22Rv1 (cell line): ENCODE measurements at regions not wholly inside any gene's neighbourhood (a gene's known extent, or its start where the extent isn't known, plus 50 kb on each side); places are given as distances from the start of the nearest gene placed in this dataset.

ENCODE experiments used
- ZFX ChIP-seq: fragments of 450-650 bp; IDR thresholded peaks from 2 replicates; pipeline ENCODE4 v1.6.1; 2017; ENCODE audit warnings: antibody characterized with exemption, borderline replicate concordance
- TF ChIP-seq, protein P1 (sequence below): fragments of 450-650 bp; IDR thresholded peaks from 2 replicates; pipeline ENCODE4 v1.5.1; 2017; ENCODE audit warnings: mild to moderate bottlenecking

DNA sequence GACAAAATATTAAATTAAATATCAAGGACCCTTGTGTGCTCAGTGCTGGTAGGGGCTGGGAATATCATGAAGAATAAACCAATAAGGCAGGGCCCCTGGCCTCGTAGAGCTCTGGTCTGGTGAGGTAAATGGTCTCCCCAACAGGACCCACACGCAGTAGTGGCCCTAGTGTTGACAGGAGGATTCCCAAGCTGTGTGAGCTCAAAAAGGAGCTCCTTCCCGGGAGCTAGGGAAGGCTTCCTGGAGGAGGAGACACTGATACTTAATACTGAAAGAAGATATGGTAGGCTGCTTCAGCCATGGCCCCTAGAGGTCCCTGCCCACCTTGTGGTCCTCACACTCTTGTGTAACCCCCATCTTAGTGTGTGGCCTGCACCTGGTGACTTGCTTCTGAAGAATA is 209.1 kb downstream of the NFATC2 start:
- TF ChIP-seq, protein P1, sequence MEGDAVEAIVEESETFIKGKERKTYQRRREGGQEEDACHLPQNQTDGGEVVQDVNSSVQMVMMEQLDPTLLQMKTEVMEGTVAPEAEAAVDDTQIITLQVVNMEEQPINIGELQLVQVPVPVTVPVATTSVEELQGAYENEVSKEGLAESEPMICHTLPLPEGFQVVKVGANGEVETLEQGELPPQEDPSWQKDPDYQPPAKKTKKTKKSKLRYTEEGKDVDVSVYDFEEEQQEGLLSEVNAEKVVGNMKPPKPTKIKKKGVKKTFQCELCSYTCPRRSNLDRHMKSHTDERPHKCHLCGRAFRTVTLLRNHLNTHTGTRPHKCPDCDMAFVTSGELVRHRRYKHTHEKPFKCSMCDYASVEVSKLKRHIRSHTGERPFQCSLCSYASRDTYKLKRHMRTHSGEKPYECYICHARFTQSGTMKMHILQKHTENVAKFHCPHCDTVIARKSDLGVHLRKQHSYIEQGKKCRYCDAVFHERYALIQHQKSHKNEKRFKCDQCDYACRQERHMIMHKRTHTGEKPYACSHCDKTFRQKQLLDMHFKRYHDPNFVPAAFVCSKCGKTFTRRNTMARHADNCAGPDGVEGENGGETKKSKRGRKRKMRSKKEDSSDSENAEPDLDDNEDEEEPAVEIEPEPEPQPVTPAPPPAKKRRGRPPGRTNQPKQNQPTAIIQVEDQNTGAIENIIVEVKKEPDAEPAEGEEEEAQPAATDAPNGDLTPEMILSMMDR: no peak
- TF ChIP-seq ZFX: no peak
